Loucy (cell line): ENCODE measurements at regions not wholly inside any gene's neighbourhood (a gene's known extent, or its start where the extent isn't known, plus 50 kb on each side); places are given as distances from the start of the nearest gene placed in this dataset.

ENCODE experiments used
- H2AFZ ChIP-seq: fragments of 200-600 bp; sonication (generic); 2 replicates; pipeline ENCODE4 v1.6.0; 2016; ENCODE audit warnings: antibody characterized with exemption, mild to moderate bottlenecking, low read length, moderate library complexity
- H3F3A ChIP-seq: fragments of 200-600 bp; 2 replicates; pipeline ENCODE4 v1.6.0; 2016; ENCODE audit warnings: antibody characterized with exemption, low read depth, mild to moderate bottlenecking
- H3K27me3 ChIP-seq: fragments of 200-600 bp; sonication (generic); 2 replicates; pipeline ENCODE4 v1.6.1; 2014; ENCODE audit warnings: low read length, mild to moderate bottlenecking; ENCODE audit not compliant: insufficient read depth, poor library complexity, severe bottlenecking
- H3K36me3 ChIP-seq: fragments of 200-600 bp; sonication (generic); 2 replicates; pipeline ENCODE4 v1.6.1; 2016; ENCODE audit warnings: low read length; ENCODE audit not compliant: insufficient read depth
- H3K4me1 ChIP-seq: fragments of 200-600 bp; sonication (generic); 2 replicates; pipeline ENCODE4 v1.5.1; 2014; ENCODE audit warnings: low read length, mild to moderate bottlenecking; ENCODE audit not compliant: insufficient read depth, poor library complexity, severe bottlenecking
- H3K4me2 ChIP-seq: fragments of 200-600 bp; sonication (generic); 2 replicates; pipeline ENCODE4 v1.6.0; 2014; ENCODE audit warnings: antibody characterized with exemption, low read length, low read depth, mild to moderate bottlenecking; ENCODE audit not compliant: poor library complexity, severe bottlenecking
- H3K4me3 ChIP-seq: fragments of 200-600 bp; sonication (generic); 2 replicates; pipeline ENCODE4 v1.5.1; 2014; ENCODE audit warnings: low read length, mild to moderate bottlenecking, mixed read lengths; ENCODE audit not compliant: poor library complexity, severe bottlenecking
- H3K79me2 ChIP-seq: fragments of 200-600 bp; sonication (generic); 2 replicates; pipeline ENCODE4 v1.6.1; 2014; ENCODE audit warnings: low read length; ENCODE audit not compliant: insufficient read depth
- H3K9ac ChIP-seq: fragments of 200-600 bp; sonication (generic); 2 replicates; pipeline ENCODE4 v1.6.0; 2014; ENCODE audit warnings: mild to moderate bottlenecking, low read depth, low read length, moderate library complexity; ENCODE audit not compliant: poor library complexity, severe bottlenecking
- H3K9me2 ChIP-seq: fragments of 200-600 bp; sonication (generic); replicated peaks from 2 replicates; pipeline ENCODE4 v1.6.1; 2016; ENCODE audit warnings: low read depth, low read length, mixed read lengths
- H3K9me3 ChIP-seq: fragments of 200-600 bp; sonication (generic); 2 replicates; pipeline ENCODE4 v1.6.1; 2014; ENCODE audit warnings: mild to moderate bottlenecking, antibody characterized with exemption, low read length, low read depth; ENCODE audit not compliant: insufficient read depth
- H4K20me1 ChIP-seq: fragments of 200-600 bp; sonication (generic); 2 replicates; pipeline ENCODE4 v1.6.0; 2014; ENCODE audit warnings: antibody characterized with exemption, low read length, mild to moderate bottlenecking; ENCODE audit not compliant: insufficient read depth, poor library complexity, severe bottlenecking
- CTCF ChIP-seq: fragments of 200-600 bp; sonication (generic); conservative IDR thresholded peaks from 2 replicates; pipeline ENCODE4 v1.5.1; 2014; ENCODE audit warnings: mild to moderate bottlenecking, antibody characterized with exemption, low read length
- EZH2phosphoT487 ChIP-seq: fragments of 200-600 bp; IDR thresholded peaks from 2 replicates; pipeline ENCODE4 v1.6.1; 2018; ENCODE audit warnings: antibody characterized with exemption, mild to moderate bottlenecking, moderate library complexity, borderline replicate concordance

GRCh38 chr10:78448470-78448869, 414.8 kb downstream of the RPS24 start:
- H3F3A ChIP-seq = no peaks in the 10 kb centered on the region
- no peaks in the 10 kb centered on the region for H3K79me2 ChIP-seq
- H3K9me3 ChIP-seq = no peaks in the 10 kb centered on the region
- H3K4me3 ChIP-seq = no peak overlapping the region
- H3K36me3 ChIP-seq = no peaks in the 10 kb centered on the region
- no peaks in the 10 kb centered on the region for H4K20me1 ChIP-seq
- H3K27me3 ChIP-seq = no peaks in the 10 kb centered on the region
- H3K9me2 ChIP-seq = no peaks in the 10 kb centered on the region
- peak overlapping the region; percentile 59 for H2AFZ ChIP-seq
- peak overlapping the region; percentile 36 for H3K4me2 ChIP-seq
- no peak overlapping the region for H3K9ac ChIP-seq
- no peak for TF ChIP-seq CTCF
- no peak for TF ChIP-seq EZH2phosphoT487
- H3K4me1 ChIP-seq = peaks cover 6% of the 10 kb centered on the region

- Histone ChIP-seq H3K9me3 (no peaks in the 10 kb centered on the region), H3K4me2 (peak overlapping the region; percentile 36), H3K4me3 (peak overlapping the region; percentile 36), H3K9ac (no peak overlapping the region), H3K9me2 (no peaks in the 10 kb centered on the region), H3K36me3 (no peaks in the 10 kb centered on the region), H3K79me2 (no peaks in the 10 kb centered on the region), H3F3A (no peaks in the 10 kb centered on the region), H3K27me3 (no peaks in the 10 kb centered on the region), H4K20me1 (no peaks in the 10 kb centered on the region), H3K4me1 (peaks cover 6% of the 10 kb centered on the region), H2AFZ (peak overlapping the region; percentile 59)
- TF ChIP-seq CTCF = no peak
- no peak for TF ChIP-seq EZH2phosphoT487
These were observed 415.3 kb downstream of the RPS24 start for GRCh38 chr10:78448994-78449418.

GRCh38 chr10:78449554-78449953, 415.9 kb downstream of the RPS24 start:
- no peak overlapping the region for H3K9ac ChIP-seq
- TF ChIP-seq EZH2phosphoT487 (no peak), CTCF (no peak)
- no peaks in the 10 kb centered on the region for H3K36me3 ChIP-seq
- H3K4me2 ChIP-seq = peak overlapping the region; percentile 36
- no peaks in the 10 kb centered on the region for H3K79me2 ChIP-seq
- H3K4me1 ChIP-seq = peaks cover 6% of the 10 kb centered on the region
- no peaks in the 10 kb centered on the region for H3K27me3 ChIP-seq
- no peaks in the 10 kb centered on the region for H3K9me2 ChIP-seq
- H4K20me1 ChIP-seq = no peaks in the 10 kb centered on the region
- no peaks in the 10 kb centered on the region for H3K9me3 ChIP-seq
- no peaks in the 10 kb centered on the region for H3F3A ChIP-seq
- H3K4me3 ChIP-seq = peak overlapping the region; percentile 36
- no peak overlapping the region for H2AFZ ChIP-seq
